ENCODE measurements at regions not wholly inside any gene's neighbourhood (a gene's known extent, or its start where the extent isn't known, plus 50 kb on each side); places are given as distances from the start of the nearest gene placed in this dataset.
"Not testable (repeated sequence)": the region's sequence is repeated elsewhere in the genome, so short reads cannot be mapped to it uniquely, and the experiment has no call there.

DNA sequence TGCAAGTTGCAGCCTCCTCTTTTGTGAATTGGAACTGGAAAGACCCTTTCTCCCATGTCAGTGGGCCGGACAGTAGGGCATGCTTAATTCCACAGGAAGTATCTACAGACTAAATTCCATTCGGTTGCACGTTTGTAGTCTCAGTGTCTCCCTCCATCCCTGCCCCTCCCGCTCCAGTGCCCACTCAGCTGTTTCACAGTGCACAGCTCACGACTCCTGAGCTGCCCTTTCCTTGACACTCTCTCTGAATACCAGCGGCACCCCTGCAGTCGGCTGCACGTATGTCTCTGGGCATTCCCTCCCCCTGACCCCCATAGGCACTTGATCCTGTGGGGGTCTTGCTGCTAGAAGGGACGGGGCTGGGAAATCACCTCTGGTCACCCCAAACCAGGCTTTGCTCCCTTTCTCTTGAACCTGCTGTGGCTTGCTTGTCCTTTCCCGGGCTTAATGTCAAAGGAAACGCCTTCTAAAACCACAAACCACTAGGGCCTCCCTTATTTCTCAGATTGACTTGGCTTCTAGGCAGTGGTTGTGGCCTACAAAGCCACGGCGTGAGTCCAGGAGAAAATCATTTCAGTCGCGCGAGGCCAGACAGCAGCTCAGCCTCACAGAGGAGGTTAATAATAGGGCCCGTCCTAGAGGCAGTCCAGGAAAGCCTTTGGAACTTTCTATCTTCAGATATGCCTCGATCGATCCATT lies 365.3 kb upstream of the PROX1 start:
- H3K36me3 ChIP-seq (ENCODE audit: control insufficient read depth, insufficient read depth, low read length) = no peaks in the 10 kb centered on the region
- no peaks in the 10 kb centered on the region for H3K9me3 ChIP-seq (ENCODE audit: control insufficient read depth, low read length)
- H3K27ac ChIP-seq = no peak overlapping the region
- TF ChIP-seq, protein P1, sequence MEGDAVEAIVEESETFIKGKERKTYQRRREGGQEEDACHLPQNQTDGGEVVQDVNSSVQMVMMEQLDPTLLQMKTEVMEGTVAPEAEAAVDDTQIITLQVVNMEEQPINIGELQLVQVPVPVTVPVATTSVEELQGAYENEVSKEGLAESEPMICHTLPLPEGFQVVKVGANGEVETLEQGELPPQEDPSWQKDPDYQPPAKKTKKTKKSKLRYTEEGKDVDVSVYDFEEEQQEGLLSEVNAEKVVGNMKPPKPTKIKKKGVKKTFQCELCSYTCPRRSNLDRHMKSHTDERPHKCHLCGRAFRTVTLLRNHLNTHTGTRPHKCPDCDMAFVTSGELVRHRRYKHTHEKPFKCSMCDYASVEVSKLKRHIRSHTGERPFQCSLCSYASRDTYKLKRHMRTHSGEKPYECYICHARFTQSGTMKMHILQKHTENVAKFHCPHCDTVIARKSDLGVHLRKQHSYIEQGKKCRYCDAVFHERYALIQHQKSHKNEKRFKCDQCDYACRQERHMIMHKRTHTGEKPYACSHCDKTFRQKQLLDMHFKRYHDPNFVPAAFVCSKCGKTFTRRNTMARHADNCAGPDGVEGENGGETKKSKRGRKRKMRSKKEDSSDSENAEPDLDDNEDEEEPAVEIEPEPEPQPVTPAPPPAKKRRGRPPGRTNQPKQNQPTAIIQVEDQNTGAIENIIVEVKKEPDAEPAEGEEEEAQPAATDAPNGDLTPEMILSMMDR (IDR thresholded peaks at IDR 0.05) = no peak
- no peak overlapping the region for H3K4me3 ChIP-seq (ENCODE audit: low read depth, low read length)
- no peaks in the 10 kb centered on the region for H3K79me2 ChIP-seq
- no peaks in the 10 kb centered on the region for H3K4me1 ChIP-seq
- H2AFZ ChIP-seq = no peak overlapping the region
- H3K27me3 ChIP-seq (ENCODE audit: control insufficient read depth, insufficient read depth, low read length) = no peaks in the 10 kb centered on the region
- no peak overlapping the region for H3K4me2 ChIP-seq (ENCODE audit: low read length)
- no peak overlapping the region for H3K9ac ChIP-seq

DNA sequence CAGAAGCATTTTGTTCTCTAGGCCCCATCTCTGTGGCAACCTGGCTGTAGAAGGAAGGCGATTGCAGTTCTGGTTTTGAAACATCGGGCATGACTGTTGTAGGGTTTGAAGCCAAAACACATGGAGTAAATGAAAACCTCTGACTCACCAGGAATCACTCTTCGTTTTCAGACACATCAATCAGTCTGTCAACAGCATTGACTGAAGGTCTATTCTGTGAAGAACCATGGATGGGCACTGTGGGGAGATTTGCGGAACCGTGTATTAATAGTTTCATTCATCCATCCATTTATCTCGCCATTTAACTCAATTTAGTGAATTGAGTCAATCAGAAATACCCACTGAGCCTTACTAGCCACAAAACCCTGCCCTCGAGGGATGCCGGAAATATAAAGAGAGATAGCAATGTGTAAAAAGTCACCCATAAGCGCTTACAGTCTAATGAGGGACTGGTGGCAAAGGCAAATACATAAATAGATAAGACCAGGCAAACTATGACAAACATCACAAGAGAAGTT lies 364.6 kb upstream of the PROX1 start:
- Histone ChIP-seq H2AFZ (no peak overlapping the region), H3K4me3 (ENCODE audit: low read depth, low read length) (no peak overlapping the region), H3K27me3 (ENCODE audit: control insufficient read depth, insufficient read depth, low read length) (no peaks in the 10 kb centered on the region), H3K4me1 (no peaks in the 10 kb centered on the region), H3K9me3 (ENCODE audit: control insufficient read depth, low read length) (no peaks in the 10 kb centered on the region), H3K36me3 (ENCODE audit: control insufficient read depth, insufficient read depth, low read length) (no peaks in the 10 kb centered on the region), H3K27ac (no peak overlapping the region), H3K79me2 (no peaks in the 10 kb centered on the region), H3K9ac (no peak overlapping the region), H3K4me2 (ENCODE audit: low read length) (no peak overlapping the region)
- TF ChIP-seq, protein P1 (IDR thresholded peaks at IDR 0.05) = no peak

DNA sequence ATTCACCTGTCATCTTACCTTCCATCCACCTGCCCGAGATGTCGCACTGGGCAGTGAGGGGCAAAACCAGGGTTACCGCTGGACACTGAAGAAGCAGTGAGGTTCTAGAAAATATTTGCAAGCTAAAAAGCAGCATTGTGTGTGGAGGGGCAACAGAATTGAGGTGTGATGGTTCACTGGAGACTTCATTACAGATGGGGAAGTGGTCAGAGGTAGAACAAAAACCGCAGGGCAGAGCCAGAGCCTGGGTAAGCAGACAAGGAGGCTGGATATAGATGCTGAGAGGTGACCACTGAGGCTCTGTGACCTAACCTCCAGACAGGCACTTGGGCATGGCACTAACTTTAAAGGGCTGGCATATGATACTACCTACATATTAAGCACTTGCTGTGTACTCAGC lies 363.9 kb upstream of the PROX1 start:
- H3K4me3 ChIP-seq (ENCODE audit: low read depth, low read length) = no peak overlapping the region
- no peak overlapping the region for H3K9ac ChIP-seq
- H3K27ac ChIP-seq = no peak overlapping the region
- H3K27me3 ChIP-seq (ENCODE audit: control insufficient read depth, insufficient read depth, low read length) = no peaks in the 10 kb centered on the region
- H3K4me2 ChIP-seq (ENCODE audit: low read length) = no peak overlapping the region
- TF ChIP-seq, protein P1 (IDR thresholded peaks at IDR 0.05) = no peak
- H3K36me3 ChIP-seq (ENCODE audit: control insufficient read depth, insufficient read depth, low read length) = no peaks in the 10 kb centered on the region
- H2AFZ ChIP-seq = no peak overlapping the region
- no peaks in the 10 kb centered on the region for H3K9me3 ChIP-seq (ENCODE audit: control insufficient read depth, low read length)
- no peaks in the 10 kb centered on the region for H3K79me2 ChIP-seq
- H3K4me1 ChIP-seq = no peaks in the 10 kb centered on the region

DNA sequence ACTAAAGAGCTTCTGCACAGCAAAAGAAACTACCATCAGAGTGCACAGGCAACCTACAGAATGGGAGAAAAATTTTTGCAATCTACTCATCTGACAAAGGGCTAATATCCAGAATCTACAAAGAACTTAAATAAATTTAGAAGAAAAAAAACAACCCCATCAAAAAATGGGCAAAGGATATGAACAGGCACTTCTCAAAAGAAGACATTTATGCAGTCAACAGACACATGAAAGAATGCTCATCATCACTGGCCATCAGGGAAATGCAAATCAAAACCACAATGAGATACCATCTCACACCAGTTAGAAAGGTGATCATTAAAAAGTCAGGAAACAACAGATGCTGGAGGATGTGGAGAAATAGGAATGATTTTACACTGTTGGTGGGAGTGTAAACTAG lies 351.0 kb upstream of the PROX1 start:
- H3K27ac ChIP-seq; H3K36me3 ChIP-seq (ENCODE audit: control insufficient read depth, insufficient read depth, low read length); H2AFZ ChIP-seq; H3K4me1 ChIP-seq; H3K27me3 ChIP-seq (ENCODE audit: control insufficient read depth, insufficient read depth, low read length); H3K9me3 ChIP-seq (ENCODE audit: control insufficient read depth, low read length); H3K79me2 ChIP-seq; H3K4me2 ChIP-seq (ENCODE audit: low read length); H3K9ac ChIP-seq; H3K4me3 ChIP-seq (ENCODE audit: low read depth, low read length): not testable (repeated sequence)

DNA sequence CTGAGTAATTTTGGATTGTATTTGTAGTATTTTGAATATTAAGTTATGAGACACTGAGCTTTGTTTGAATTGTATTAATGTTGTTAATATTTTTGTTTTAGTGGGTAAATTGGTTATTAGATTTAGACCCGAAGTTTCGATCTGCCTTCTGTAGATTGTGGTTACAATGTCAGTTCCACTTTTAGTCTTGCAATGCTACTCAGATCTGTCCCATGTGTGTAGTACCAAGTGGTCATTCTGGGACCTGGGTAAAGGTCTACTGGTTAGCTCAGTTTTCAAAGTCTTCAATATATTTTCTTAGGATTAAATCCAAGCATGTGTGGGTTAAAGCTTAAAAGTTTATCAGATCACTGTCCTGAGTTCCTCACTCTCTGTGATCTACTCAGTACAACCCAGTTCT lies 346.5 kb upstream of the PROX1 start:
- TF ChIP-seq, protein P1 (IDR thresholded peaks at IDR 0.05) = no peak
- H3K4me1 ChIP-seq = no peaks in the 10 kb centered on the region

More for the DNA sequence above, 346.5 kb upstream of the PROX1 start:
- Histone ChIP-seq H3K36me3 (ENCODE audit: control insufficient read depth, insufficient read depth, low read length) (no peaks in the 10 kb centered on the region), H3K9me3 (ENCODE audit: control insufficient read depth, low read length) (no peaks in the 10 kb centered on the region), H3K4me3 (ENCODE audit: low read depth, low read length) (no peak overlapping the region), H3K79me2 (no peaks in the 10 kb centered on the region), H2AFZ (no peak overlapping the region), H3K27me3 (ENCODE audit: control insufficient read depth, insufficient read depth, low read length) (no peaks in the 10 kb centered on the region), H3K27ac (no peak overlapping the region), H3K9ac (no peak overlapping the region), H3K4me2 (ENCODE audit: low read length) (no peak overlapping the region)
